22Rv1 (cell line): ENCODE measurements at regions not wholly inside any gene's neighbourhood (a gene's known extent, or its start where the extent isn't known, plus 50 kb on each side); places are given as distances from the start of the nearest gene placed in this dataset.

Experiments
- H3K27ac ChIP-seq: fragments of 450-650 bp; 2 replicates; pipeline ENCODE4 v1.5.1; 2017
- ZFX ChIP-seq: fragments of 450-650 bp; IDR thresholded peaks from 2 replicates; pipeline ENCODE4 v1.6.1; 2017; ENCODE audit warnings: antibody characterized with exemption, borderline replicate concordance
- TF ChIP-seq, protein P1 (sequence below): fragments of 450-650 bp; IDR thresholded peaks from 2 replicates; pipeline ENCODE4 v1.5.1; 2017; ENCODE audit warnings: mild to moderate bottlenecking

- H3K27ac ChIP-seq: no peak overlapping the region
- no peak for TF ChIP-seq ZFX
- TF ChIP-seq, protein P1, sequence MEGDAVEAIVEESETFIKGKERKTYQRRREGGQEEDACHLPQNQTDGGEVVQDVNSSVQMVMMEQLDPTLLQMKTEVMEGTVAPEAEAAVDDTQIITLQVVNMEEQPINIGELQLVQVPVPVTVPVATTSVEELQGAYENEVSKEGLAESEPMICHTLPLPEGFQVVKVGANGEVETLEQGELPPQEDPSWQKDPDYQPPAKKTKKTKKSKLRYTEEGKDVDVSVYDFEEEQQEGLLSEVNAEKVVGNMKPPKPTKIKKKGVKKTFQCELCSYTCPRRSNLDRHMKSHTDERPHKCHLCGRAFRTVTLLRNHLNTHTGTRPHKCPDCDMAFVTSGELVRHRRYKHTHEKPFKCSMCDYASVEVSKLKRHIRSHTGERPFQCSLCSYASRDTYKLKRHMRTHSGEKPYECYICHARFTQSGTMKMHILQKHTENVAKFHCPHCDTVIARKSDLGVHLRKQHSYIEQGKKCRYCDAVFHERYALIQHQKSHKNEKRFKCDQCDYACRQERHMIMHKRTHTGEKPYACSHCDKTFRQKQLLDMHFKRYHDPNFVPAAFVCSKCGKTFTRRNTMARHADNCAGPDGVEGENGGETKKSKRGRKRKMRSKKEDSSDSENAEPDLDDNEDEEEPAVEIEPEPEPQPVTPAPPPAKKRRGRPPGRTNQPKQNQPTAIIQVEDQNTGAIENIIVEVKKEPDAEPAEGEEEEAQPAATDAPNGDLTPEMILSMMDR: peak; percentile 52
Observed at GRCh38 chr20:60224914-60225313, 266.7 kb downstream of the CDH26 start.

DNA sequence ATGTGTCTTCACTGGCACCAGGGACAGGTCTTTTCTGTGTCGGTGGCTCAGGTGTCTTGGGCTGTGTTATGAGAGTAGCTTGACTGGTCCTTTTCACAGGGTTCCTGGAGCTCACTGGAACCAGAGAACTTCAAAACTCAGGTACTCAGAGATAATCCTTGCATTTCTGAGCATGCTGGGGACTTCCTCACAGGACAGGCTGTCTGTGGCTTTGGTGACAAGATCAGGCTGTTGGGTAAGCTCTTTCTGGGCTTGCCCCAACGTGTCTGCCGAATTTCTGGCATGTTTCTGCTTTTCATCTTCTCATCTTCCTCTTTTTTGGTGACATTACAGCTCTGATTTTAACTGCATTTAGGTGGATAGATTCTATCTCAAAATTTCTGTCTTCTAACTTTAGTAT, 270.0 kb downstream of the CDH26 start:
- no peak overlapping the region for H3K27ac ChIP-seq

GRCh38 chr20:60232380-60232779, 274.2 kb downstream of the CDH26 start:
- H3K27ac ChIP-seq: no peak overlapping the region
- TF ChIP-seq, protein P1: no peak
- no peak for TF ChIP-seq ZFX

More for the DNA sequence above, 270.0 kb downstream of the CDH26 start:
- TF ChIP-seq ZFX: no peak
- TF ChIP-seq, protein P1: no peak

GRCh38 chr20:60233018-60233630, 274.9 kb downstream of the CDH26 start:
- TF ChIP-seq, protein P1: no peak
- TF ChIP-seq ZFX: no peak
- H3K27ac ChIP-seq: no peak overlapping the region

DNA sequence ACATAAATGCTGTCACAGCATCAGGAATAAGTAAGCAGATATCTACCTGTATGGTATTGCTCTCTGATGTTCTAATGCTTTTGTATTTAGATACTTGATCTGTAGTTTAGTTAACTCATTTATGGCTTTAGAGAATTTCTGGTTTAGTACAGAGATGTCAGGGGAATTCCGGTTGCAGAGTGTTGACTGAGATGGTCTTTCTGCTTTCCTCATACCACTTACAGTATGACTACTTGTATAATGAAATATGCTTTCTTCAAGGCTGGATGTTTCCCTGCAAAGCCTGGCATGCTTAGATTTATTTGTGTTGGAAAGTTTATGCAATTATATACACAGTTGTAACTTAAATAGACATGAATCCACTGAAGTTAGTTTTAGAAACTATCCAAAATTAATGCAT, 278.4 kb downstream of the CDH26 start:
- no peak overlapping the region for H3K27ac ChIP-seq
- TF ChIP-seq ZFX: no peak
- TF ChIP-seq, protein P1: no peak

DNA sequence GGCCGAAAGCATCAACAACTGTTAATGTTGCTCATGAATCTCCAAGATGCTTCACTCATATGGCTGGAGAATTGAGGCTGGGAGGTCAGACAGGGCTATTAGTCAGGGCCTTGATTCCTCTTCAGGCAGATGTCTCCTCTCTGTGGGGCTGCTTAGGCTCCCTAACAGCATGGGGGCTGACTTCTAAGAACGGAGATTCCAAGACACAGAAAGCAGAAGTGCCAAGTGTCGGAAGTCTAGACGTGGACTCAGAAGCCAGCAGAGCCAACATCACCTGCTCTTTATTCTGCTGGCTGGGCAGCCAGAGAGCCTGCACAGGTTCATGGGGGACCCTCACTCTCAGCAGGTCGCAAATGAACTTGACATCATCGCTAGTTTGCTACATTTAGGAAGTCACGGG, 279.8 kb downstream of the CDH26 start:
- TF ChIP-seq, protein P1: no peak
- no peak for TF ChIP-seq ZFX
- H3K27ac ChIP-seq: no peak overlapping the region

DNA sequence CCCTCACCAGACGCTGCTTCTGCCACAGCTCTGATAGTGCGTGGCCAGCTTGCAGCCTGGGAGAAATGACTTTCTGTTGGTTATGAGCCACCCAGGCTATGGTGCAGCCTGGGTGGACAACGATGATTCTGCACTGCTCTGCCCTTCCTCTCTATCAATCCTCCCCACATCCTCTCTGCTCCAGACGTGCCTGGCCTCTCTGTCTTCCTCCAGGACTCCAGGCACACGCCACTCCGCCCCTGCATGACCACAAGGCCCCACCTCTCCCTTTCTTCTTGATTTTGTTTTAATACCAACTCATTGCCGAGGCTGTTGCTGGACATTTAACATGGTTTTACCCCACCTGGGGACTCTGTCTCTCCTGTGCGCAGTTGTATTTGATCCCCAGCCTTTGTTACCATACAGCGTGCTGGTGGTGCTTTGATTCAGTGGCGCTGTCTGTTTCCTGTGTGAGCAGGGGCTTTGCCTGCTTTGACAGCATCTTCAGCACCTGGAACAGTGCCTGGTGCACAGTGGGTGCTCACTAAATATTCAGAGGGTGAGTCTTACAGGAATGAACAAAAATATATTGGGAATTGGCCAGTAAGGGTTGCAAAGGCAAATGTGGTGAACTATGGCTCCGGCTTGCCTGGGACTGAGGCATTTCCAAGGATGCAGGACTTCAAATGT, 280.9 kb downstream of the CDH26 start:
- no peak for TF ChIP-seq ZFX
- TF ChIP-seq, protein P1: no peak

More for the DNA sequence above, 280.9 kb downstream of the CDH26 start:
- no peak overlapping the region for H3K27ac ChIP-seq
